Heart left ventricle (tissue), 13 donors: ENCODE measurements at regions not wholly inside any gene's neighbourhood (a gene's known extent, or its start where the extent isn't known, plus 50 kb on each side); places are given as distances from the start of the nearest gene placed in this dataset.

ENCODE experiments used
- CTCF ChIP-seq, 12 donors: fragments of 200-600 bp; sonication (generic) in 4 of 12; IDR thresholded peaks; one replicate each; pipeline versions ENCODE4 v1.5.0 to v1.8.0; 2018 to 2022; ENCODE audit warnings: antibody characterized with exemption in 12 of 12, mild to moderate bottlenecking in 5 of 12
- POLR2A ChIP-seq, 2 donors: fragments of 450-650 bp; IDR thresholded peaks; one replicate each; pipeline ENCODE4 v1.6.1; 2017; ENCODE audit warnings: antibody characterized with exemption in 2 of 2, mild to moderate bottlenecking in 2 of 2, moderate library complexity in 2 of 2
- donor health status: ischemic (EF 13 %, LVEDD 7.1; RV severe dilation, severe dysfunction).
- donor health status: DM: no; HTN: yes; CAD: no.
- donor health status: DM: no; HTN: no; CAD: no.
- donor health status: ischemic (EF 25% LVEDD 6.9; RV normal size, moderate dysfunction).
- donor health status: ischemic (EF 25% LVEDD 5.7; RV mildly dilated, moderate dysfunction).
- donor health status: ischemic (EF 35%, LVEDD 5.7; RV mildly dilated, moderate dysfunction).
- donor health status: nonischemic (EF 11% LVEDD 7.7; RV severe dilation, severe dysfunction).
- donor health status: DM: yes; HTN: yes; CAD: no.
- donor health status: PGD.
- donor health status: ischemic (EF 29% LVEDD 5.4; RV normal size, mild dysfunction).
- donor health status: nonischemic (EF 23%, LVEDD 6.1; RV moderate dilation, normal function).

DNA sequence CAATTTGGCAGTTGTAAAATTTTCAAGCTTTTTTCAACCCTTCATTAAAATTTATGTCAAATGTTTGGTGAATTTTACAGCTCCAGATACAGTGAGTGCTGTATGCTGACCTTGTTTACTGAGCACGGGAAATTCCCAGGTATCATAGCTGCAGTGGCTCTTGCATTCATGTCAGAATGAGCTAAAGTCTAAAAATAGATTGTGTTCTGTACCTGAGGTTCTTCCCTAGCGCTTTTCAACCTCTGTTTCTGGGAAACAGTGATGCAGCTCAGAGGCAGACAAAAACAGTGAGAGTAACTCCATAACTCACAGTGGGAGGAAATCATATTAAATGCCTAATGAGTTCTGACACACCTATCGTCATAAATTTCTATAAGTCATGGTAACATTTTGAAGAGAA is 393.8 kb upstream of the GNPDA2 start:
- TF ChIP-seq CTCF (IDR thresholded peaks at IDR 0.05) (no peak), POLR2A (IDR thresholded peaks at IDR 0.05) (peak in 1 of 2 donors; percentile 35)
